Ectodermal cell (in vitro differentiated cells): ENCODE measurements at regions not wholly inside any gene's neighbourhood (a gene's known extent, or its start where the extent isn't known, plus 50 kb on each side); places are given as distances from the start of the nearest gene placed in this dataset.
"Not testable (repeated sequence)": the region's sequence is repeated elsewhere in the genome, so short reads cannot be mapped to it uniquely, and the experiment has no call there.

ENCODE experiments used
- H3K27ac ChIP-seq: 2 replicates; pipeline ENCODE4 v1.7.0; 2013; ENCODE audit warnings: mild to moderate bottlenecking, low read depth, low read length; ENCODE audit not compliant: insufficient read depth, poor library complexity, severe bottlenecking
- H3K27me3 ChIP-seq: 2 replicates; pipeline ENCODE4 v1.7.0; 2013; ENCODE audit warnings: mild to moderate bottlenecking, low read length; ENCODE audit not compliant: insufficient read depth, control insufficient read depth, poor library complexity, severe bottlenecking
- H3K36me3 ChIP-seq: one replicate; pipeline ENCODE4 v1.7.0; 2013; ENCODE audit warnings: low read length; ENCODE audit not compliant: control insufficient read depth, insufficient read depth
- H3K4me1 ChIP-seq: one replicate; pipeline ENCODE4 v1.7.0; 2013; ENCODE audit warnings: low read length; ENCODE audit not compliant: control insufficient read depth, insufficient read depth
- H3K4me3 ChIP-seq: 2 replicates; pipeline ENCODE4 v1.7.0; 2013; ENCODE audit warnings: low read depth, low read length, control low read depth; ENCODE audit not compliant: insufficient read depth
- H3K9me3 ChIP-seq: 2 replicates; pipeline ENCODE4 v1.7.0; 2013; ENCODE audit warnings: mild to moderate bottlenecking, low read length, moderate library complexity; ENCODE audit not compliant: control insufficient read depth
- WGBS, 2 experiments: methylation state at CpG; one replicate each; pipeline ENCODE4 v1.1.7; 2013; ENCODE audit warnings: missing lambda C conversion rate in 2 of 2; 5-methylcytosine and 5-hydroxymethylcytosine counted together

DNA sequence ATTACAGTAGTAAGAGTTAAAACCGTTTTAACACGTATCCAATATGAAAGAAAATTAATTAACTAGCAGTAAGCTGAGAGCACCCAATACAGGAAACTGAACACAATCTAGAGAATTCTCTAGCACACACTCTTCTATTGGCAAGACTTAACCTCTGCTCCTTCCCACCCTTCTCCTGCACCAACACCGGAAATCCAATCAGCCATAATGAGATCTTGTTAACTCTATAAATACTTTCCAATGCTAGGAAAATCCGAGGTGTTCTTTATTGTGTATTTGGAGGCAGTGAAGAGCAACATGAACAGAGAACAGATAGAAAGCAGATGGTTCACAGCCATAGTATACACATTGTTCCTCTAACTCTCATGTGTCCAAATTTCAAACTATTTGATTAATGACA, 591.7 kb downstream of the CETN3 start:
- no peaks in the 10 kb centered on the region for H3K9me3 ChIP-seq
- no peaks in the 10 kb centered on the region for H3K4me1 ChIP-seq
- no peak overlapping the region for H3K4me3 ChIP-seq
- H3K27me3 ChIP-seq: no peaks in the 10 kb centered on the region
- H3K27ac ChIP-seq: no peak overlapping the region
- WGBS, 2 experiments: 88% methylated on average over 2 to 4 of the region's 4 CpGs
- H3K36me3 ChIP-seq: no peaks in the 10 kb centered on the region

DNA sequence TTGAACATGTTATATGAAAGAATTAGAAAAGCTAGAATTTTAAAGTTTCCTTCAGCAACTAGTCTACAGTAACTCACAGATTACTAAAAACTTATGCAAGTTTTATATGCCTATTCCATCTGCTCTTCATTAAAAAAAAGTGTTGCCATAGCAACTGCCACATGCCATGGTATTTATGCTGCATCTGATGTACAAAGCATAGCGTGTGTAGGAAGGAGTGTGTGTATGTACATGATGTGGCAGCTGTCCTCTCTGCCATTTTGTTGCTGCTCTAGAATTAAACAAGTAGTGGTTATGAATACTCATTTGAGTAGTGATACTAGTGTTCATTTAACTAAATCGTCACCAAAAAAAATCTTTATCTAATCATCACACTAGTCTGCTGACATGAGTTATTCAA, 593.5 kb downstream of the CETN3 start:
- no peak overlapping the region for H3K4me3 ChIP-seq
- no peak overlapping the region for H3K27ac ChIP-seq
- H3K9me3 ChIP-seq: no peaks in the 10 kb centered on the region
- no peaks in the 10 kb centered on the region for H3K4me1 ChIP-seq
- WGBS, 2 experiments: 83 to 86% methylated on average over 1 to 2 of the region's 2 CpGs
- H3K36me3 ChIP-seq: no peaks in the 10 kb centered on the region
- H3K27me3 ChIP-seq: no peaks in the 10 kb centered on the region

DNA sequence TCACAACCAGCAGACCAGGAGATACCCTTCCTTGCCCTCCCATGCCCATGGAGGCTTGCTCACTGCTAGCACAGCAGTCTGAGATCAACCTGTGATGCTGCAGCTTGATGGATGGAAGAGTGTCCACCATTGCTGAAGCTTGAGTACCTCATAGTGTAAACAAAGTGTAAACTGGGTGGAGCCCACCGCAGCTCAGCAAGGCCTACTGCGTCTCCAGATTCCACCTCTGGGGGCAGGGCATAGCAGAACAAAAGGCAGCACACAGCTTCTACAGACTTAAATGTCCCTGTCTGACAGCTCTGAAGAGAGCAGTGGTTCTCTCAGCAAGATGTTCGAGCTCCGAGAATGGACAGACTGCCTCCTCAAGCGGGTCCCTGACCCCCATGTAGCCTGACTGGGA, 608.8 kb downstream of the CETN3 start:
- not testable (repeated sequence) for H3K36me3 ChIP-seq
- WGBS, 2 experiments: 89 to 90% methylated on average over 5 of the region's 5 CpGs

DNA sequence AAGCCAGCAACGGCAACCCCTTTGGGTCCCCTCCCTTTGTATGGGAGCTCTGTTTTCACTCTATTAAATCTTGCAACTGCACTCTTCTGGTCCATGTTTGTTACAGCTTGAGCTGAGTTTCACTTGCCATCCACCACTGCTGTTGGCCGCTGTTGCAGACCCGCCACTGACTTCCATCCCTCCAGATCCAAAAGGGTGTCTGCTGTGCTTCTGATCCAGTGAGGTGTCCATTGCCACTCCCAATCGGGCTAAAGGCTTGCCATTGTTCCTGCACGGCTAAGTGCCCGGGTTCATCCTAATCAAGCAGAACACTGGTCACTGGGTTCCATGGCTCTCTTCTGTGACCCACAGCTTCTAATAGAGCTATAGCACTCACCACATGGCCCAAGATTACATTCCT, 615.1 kb downstream of the CETN3 start:
- not testable (repeated sequence) for H3K9me3 ChIP-seq, H3K27ac ChIP-seq, H3K27me3 ChIP-seq, H3K36me3 ChIP-seq, H3K4me1 ChIP-seq, H3K4me3 ChIP-seq
- 91 to 94% methylated on average over 6 of the region's 6 CpGs for WGBS, 2 experiments

More for the DNA sequence above, 608.8 kb downstream of the CETN3 start:
- not testable (repeated sequence) for H3K27ac ChIP-seq, H3K9me3 ChIP-seq, H3K4me3 ChIP-seq, H3K4me1 ChIP-seq, H3K27me3 ChIP-seq

DNA sequence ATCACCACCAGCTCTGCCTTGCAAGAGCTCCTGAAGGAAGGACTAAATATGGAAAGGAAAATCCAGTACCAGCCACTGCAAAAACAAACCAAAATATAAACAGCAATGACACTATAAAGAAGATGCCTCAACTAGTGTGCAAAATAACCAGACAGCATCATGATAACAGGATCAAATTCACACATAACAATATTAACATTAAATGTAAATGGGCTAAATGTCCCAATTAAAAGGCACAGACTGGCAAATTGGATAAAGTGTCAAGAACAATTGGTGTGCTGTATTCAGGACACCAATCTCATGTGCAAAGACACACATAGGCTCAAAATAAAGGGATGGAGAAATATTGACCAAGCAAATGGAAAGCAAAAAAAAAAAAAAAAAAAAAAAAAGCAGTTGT, 629.8 kb downstream of the CETN3 start:
- H3K4me3 ChIP-seq, H3K36me3 ChIP-seq, H3K27me3 ChIP-seq, H3K27ac ChIP-seq, H3K9me3 ChIP-seq, H3K4me1 ChIP-seq: not testable (repeated sequence)

DNA sequence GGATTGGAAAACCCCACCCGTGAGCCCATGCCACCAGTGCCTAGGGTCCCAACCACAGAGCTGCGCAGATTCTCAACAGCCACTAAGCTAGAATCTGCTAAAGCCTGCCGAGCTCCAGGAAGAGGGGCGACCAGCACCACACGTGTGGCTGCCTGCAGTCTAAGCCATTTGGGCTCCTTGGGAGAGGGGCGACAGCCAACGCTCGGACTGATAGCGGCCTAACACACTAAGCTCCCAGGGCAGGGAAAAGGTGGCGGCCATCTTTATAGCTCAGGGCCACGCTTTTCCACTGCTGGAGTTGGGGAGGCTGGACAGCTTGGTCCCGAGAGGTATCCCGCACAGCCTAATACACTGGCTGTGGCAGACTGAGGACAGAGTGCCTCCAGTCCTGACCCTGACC, 631.8 kb downstream of the CETN3 start:
- H3K27me3 ChIP-seq: no peaks in the 10 kb centered on the region
- H3K27ac ChIP-seq: no peak overlapping the region
- H3K36me3 ChIP-seq: no peaks in the 10 kb centered on the region
- H3K4me3 ChIP-seq: no peak overlapping the region
- no peaks in the 10 kb centered on the region for H3K9me3 ChIP-seq
- H3K4me1 ChIP-seq: no peaks in the 10 kb centered on the region
- 95 to 96% methylated on average over 13 of the region's 13 CpGs for WGBS, 2 experiments

DNA sequence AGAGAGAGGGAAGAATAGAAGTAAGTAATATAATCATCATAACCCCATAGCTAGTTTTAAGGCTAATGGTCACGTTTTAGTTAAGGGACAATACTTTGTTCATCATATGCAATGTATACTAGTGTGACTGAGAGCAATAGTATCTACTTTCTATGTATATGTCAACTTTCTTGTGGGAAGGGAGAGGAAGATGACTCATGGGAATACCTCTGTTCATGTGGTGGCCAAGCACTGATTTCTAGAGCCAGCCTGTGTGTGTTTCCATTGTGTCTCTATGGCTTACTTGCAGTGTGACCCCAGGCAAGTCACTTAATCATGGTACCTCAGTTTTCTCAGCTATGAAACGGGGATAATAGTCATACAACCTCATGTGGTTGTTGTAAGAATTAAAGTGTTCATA, 639.6 kb downstream of the CETN3 start:
- Histone ChIP-seq H3K9me3 (no peaks in the 10 kb centered on the region), H3K4me3 (no peak overlapping the region), H3K4me1 (no peaks in the 10 kb centered on the region), H3K36me3 (no peaks in the 10 kb centered on the region), H3K27ac (no peak overlapping the region), H3K27me3 (no peaks in the 10 kb centered on the region)
- 86 to 90% methylated on average over 1 to 2 of the region's 2 CpGs for WGBS, 2 experiments

DNA sequence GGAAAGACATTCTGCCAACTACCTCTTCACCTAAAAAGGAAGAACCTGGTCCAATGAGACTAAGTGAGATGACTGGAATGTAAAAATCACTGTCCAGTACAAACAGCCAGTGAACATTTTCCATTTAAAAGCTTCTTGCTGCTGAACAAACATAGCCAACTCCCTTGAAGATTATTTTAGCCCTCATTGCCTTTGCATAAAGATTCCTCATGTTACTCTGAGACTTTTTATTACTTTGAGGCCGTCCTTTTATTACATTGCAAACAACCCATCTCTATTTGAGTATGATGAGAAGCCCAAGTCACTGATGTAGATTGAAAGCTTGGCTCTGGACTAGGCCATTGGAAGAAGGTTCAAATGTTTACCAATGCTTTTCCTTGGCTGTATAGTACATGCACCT, 649.8 kb downstream of the CETN3 start:
- H3K27ac ChIP-seq: no peak overlapping the region
- no peak overlapping the region for H3K4me3 ChIP-seq
- no peaks in the 10 kb centered on the region for H3K27me3 ChIP-seq
- 88 to 100% methylated on average over 1 of the region's 1 CpG for WGBS, 2 experiments
- H3K9me3 ChIP-seq: no peaks in the 10 kb centered on the region
- no peaks in the 10 kb centered on the region for H3K4me1 ChIP-seq
- no peaks in the 10 kb centered on the region for H3K36me3 ChIP-seq

DNA sequence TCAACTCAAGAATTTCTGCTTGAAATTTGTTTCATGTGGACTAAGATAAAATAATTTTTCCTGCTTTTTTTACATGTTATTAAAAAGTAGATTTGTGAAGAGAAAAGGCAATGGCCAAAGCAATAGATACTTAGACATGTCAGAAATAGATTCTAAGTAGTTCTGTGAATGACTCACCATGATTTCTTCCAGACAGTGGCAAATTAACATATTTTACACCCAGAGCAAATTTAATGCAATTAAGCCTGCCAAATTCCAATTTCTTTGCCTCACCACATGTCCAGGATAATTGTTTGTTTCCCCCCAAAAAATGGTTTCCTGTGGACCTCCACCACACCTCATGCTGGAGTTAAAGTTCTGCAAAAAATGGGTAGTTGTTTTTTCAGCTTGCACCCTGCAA, 651.4 kb downstream of the CETN3 start:
- Histone ChIP-seq H3K9me3 (no peaks in the 10 kb centered on the region), H3K27me3 (no peaks in the 10 kb centered on the region), H3K4me3 (no peak overlapping the region), H3K27ac (no peak overlapping the region), H3K36me3 (no peaks in the 10 kb centered on the region), H3K4me1 (no peaks in the 10 kb centered on the region)

DNA sequence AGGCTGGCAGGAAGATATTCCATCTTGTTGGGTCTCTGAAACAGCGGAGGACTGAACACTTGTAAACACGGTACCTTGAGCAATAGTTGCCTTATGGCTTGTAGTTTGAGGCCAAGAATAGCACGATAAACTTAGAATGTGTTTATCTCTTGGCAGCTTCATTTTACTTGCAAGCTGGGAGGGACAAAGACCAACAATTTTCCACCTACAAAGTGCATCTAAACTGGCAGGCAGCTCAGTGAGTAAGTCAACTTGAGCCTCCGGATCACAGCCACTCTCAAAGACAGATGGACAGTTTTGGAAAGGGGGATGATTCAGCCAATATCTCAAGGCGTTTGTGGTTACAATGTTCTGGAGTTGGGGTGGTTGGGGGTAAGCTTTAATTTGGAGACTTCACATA, 652.6 kb downstream of the CETN3 start:
- Histone ChIP-seq H3K4me1 (no peaks in the 10 kb centered on the region), H3K9me3 (no peaks in the 10 kb centered on the region), H3K27ac (no peak overlapping the region), H3K36me3 (no peaks in the 10 kb centered on the region), H3K4me3 (no peak overlapping the region), H3K27me3 (no peaks in the 10 kb centered on the region)
- 93 to 94% methylated on average over 5 of the region's 5 CpGs for WGBS, 2 experiments

DNA sequence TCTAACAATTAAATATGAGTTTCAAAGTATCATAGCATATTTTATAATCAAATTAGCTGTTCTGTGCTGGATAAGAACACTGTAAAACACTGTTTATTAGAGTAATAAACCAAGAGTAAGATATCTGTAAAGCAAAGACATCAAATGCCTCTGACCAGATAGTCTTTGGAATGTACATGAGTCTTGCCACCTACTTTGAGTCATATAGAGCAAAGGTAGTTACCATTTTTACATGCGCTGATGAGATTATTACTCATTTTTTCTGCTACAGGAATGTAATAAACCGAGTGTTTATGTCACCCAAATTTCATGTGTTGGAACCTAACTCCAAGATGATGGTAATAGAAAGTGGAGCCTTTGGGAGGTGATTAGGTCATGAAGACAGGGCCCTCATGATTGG, 654.5 kb downstream of the CETN3 start:
- H3K4me1 ChIP-seq: no peaks in the 10 kb centered on the region
- WGBS, 2 experiments: 92 to 97% methylated on average over 2 of the region's 2 CpGs
- H3K27ac ChIP-seq: no peak overlapping the region
- no peak overlapping the region for H3K4me3 ChIP-seq
- no peaks in the 10 kb centered on the region for H3K36me3 ChIP-seq
- no peaks in the 10 kb centered on the region for H3K9me3 ChIP-seq
- H3K27me3 ChIP-seq: no peaks in the 10 kb centered on the region
